HG02852 (cell line): ENCODE measurements at regions not wholly inside any gene's neighbourhood (a gene's known extent, or its start where the extent isn't known, plus 50 kb on each side); places are given as distances from the start of the nearest gene placed in this dataset.
"Not testable (repeated sequence)": the region's sequence is repeated elsewhere in the genome, so short reads cannot be mapped to it uniquely, and the experiment has no call there.

Source experiments
- ATAC-seq: cut with Tn5 transposase; IDR thresholded peaks from one replicate; pipeline ENCODE4 v1.9.1; 2021; ENCODE audit warnings: mild to moderate bottlenecking, moderate library complexity; ENCODE audit not compliant: unreplicated experiment

- no peak for ATAC-seq
Observed at GRCh38 chr22:49347376-49347775, 480.3 kb downstream of the BRD1 start.

GRCh38 chr22:49345896-49346295, 481.8 kb downstream of the BRD1 start:
- ATAC-seq, result no peak

DNA sequence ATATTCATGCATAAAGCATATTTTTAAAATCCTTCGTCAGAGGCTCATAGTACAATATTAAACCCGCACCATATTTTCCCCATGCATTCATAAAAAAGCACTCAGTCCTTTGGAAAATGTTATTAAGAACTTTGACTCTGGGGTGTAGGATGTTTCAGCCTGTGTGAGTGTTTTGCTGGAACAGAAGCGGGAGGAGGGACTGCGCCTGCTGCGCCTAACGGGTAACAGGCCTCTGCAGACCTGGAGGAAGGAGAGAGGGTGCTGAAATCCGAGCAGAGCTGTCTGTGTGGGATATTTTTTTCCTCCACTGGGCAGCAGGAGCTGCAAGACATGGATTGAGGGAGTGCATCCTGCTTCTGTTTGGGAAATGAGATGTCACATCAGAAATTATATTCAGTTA, 483.0 kb downstream of the BRD1 start:
- no peak for ATAC-seq

- ATAC-seq, result no peak
Observed at GRCh38 chr22:49344161-49344560, 483.5 kb downstream of the BRD1 start.

GRCh38 chr22:49340406-49340805, 487.3 kb downstream of the BRD1 start:
- no peak for ATAC-seq

DNA sequence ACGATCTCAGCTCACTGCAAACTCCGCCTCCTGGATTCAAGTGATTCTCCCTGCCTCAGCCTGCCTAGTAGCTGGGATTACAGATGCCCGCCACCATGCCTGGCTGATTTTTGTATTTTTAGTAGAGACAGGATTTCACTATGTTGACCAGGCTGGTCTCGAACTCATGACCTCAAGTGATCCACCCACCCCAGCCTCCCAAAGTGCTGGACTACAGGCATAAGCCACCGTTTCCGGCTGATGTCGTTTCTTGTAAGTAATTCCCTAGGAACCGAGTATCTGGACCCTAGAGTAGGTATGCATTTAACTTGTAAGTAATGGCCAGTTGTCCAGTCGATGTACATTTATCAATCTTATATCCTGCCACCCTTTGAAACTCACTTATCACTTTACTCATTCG, 491.2 kb downstream of the BRD1 start:
- not testable (repeated sequence) for ATAC-seq

DNA sequence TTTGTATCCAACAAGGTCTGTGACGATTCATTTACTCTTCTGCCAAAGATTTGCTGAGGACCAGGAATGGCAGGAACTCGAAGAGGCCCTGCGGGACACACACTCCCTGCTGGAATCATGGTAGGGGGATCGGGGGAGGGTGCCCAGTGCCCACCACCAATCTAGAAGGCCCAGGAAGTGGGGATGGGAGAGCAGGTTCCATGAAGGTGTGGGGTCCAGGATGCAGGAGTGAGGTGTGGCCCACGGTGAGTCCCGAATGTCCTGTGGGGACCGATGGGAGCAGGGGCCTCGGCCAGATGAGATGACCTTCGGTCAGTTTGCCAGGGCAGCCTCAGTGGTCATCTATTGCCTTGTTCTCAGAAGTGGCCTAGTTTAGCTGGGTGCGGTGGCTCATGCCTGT, 492.7 kb downstream of the BRD1 start:
- no peak for ATAC-seq

DNA sequence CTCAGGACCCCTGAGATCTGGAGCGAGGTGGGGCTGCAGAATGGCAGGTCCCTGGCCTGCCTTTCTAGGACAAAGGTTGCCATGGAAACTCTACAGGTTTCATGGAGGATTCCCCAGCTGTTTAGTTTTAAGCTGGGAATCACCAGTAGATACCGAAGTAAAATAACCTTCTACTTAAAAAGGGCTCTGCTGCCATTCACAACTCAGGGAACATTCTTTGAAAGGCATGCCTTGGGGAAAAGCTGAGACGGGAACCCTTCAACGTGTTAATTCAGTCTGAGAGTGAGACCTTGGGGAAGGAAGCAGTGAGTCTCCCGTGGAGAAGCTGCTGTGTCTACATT, 493.3 kb downstream of the BRD1 start:
- ATAC-seq, result no peak

GRCh38 chr22:49333206-49333605, 494.5 kb downstream of the BRD1 start:
- no peak for ATAC-seq

GRCh38 chr22:49332691-49333090, 495.0 kb downstream of the BRD1 start:
- no peak for ATAC-seq

DNA sequence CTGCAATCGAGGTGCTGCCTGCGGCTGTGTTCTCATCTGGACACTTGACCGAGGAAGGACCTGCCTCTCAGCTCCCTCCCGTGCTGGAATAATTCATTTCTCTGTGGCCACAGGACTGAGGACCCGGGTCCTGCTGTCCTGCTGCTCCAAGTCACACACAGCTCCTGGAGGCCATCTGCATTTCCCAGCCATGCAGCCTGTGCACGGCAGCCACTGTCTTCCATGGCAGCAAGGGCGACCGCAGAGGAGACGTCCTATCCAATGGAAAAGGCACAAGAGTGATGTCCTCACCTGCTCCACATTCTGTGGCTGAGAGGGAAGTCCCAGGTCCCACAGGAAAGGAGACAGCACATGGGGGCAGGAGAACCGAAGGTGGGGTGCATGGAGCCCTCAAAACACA, 495.8 kb downstream of the BRD1 start:
- no peak for ATAC-seq

DNA sequence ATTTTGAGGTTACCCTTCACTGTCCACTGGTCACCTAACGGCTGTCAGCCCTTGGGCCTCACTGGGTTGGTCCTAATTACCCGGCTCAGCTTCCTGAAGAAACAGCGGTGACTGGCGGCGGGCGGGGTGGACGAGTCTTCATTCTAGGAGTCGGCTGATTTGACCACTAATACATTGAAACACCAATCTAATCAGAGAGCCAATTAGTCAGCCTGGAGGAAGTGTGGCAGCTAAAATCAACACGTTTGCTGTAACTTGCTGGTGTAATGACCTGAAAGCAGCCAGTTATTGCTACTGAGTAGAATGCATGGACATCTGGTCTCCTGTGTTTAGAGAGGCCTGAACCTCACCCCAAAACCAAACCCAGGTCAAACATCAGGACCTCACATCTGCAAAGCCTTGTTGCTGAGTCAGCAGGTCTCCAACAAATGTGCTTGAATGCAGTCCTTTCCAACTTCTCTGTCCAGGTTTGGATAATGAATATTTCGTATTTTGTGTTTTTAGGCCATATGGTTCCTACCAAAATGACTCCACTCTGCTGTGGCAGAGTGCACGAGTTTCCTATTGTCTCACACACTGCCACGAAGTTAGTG, 496.4 kb downstream of the BRD1 start:
- no peak for ATAC-seq

DNA sequence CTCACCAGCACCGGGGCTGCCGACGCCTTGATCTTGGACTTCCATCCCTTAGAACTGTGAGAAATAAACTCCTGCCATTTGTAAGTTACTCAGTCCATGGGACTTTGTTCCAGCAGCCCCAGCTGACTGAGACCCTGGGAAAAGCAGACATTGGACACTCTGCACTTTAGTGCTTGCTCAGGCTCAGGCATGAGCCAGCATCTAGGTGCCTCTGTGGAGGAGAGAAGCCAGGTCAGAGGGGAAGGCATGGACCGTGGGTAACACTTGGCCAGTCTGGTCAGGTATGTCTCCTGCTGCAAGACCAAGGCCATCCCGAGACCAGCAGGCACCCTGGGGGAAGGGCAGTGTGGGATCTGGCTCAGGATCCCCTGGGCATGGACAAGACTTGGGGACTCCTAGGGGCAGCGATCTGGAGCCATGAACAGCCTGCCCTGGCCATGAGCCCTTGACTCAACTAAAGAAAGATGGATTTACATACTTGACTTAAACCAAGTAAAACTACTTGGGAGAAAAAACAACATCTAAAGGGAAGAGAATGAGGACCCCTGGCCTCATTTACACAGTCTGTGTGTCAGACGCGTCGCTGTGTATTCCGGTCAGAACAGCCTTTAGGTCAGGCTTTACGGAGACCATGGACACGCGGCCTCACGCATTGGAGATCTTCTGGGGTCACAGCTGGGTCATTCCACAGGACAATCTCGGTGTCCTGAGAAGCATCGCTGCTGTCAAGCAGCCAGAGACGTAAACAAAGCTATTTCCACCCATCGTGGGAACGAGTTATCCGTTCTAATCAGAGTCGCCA, 497.1 kb downstream of the BRD1 start:
- ATAC-seq, result no peak

DNA sequence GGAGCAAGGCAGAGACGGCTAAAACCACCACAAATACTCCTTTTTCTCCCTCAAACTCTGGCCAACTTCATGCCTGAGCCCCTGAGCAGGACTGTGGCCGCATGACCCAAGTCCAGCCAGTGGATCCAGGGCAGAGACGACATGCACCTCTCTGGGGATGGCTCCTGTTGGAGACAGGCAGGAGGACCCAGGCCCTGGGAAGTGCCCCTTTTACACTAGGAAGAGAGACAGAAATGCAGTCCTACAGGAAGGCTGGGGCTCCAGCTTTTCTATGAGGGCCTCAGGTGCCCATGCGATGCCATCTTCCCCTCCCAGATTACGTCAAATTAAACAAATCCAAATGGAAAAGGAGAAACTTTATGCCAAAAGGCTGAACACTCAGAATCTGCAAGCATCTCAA, 498.0 kb downstream of the BRD1 start:
- ATAC-seq, result no peak

DNA sequence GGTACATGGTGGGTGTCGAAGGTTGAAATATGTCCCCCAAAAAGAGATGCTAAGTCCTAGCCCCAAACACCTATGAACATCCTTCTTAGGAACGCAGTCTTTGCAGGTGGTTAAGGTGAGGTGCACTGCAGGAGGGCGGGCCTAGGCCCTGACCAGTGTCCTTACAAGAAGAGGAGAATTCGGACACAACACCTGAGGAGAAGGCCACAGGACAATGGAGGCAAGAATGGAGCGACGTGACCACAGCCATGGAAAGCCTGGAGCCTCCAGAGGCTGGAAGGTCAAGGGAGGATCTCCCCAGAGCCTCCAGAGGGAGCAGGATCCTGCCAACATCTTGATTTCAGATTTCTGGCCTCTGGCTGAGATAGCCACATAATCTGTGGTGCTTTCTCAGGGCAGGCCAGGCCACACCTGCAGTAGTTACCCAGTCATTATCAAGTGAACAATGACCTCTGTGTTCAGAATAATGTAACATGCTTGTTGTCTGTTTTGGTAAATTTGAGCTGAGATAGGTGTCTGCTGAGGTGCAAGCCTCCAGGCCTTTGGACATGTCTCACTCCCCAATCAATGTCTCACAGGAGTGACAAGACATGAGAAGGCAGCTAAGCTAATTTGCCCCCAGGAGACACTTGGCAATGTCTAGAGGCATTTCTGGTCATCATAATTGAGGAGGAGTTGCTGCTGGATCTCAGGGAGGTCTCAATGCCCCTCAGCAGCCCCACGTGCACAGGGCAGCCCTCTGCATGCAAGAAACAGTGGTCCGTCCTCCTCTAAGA, 498.9 kb downstream of the BRD1 start:
- no peak for ATAC-seq

DNA sequence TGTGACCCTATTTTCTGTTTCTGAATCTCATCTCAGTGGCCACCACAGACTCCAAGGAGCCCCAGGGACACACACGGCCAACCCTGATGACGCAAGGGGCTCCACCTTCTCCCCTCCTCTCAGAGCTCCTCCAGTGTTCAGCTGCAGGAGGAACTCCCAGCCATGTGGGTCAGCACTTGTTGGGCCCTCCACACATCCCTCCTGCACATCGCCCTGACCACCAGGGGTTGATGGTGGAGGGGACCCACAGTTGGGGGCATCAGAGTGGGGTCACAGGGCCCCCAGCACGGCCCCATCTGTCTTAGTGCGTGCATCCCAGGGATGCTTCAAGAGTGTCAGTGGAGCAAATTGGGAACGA, 499.6 kb downstream of the BRD1 start:
- ATAC-seq, result no peak

- ATAC-seq, result no peak
Observed at GRCh38 chr22:49327411-49328117, 500.1 kb downstream of the BRD1 start.

GRCh38 chr22:49326558-49326957, 501.1 kb downstream of the BRD1 start:
- no peak for ATAC-seq

DNA sequence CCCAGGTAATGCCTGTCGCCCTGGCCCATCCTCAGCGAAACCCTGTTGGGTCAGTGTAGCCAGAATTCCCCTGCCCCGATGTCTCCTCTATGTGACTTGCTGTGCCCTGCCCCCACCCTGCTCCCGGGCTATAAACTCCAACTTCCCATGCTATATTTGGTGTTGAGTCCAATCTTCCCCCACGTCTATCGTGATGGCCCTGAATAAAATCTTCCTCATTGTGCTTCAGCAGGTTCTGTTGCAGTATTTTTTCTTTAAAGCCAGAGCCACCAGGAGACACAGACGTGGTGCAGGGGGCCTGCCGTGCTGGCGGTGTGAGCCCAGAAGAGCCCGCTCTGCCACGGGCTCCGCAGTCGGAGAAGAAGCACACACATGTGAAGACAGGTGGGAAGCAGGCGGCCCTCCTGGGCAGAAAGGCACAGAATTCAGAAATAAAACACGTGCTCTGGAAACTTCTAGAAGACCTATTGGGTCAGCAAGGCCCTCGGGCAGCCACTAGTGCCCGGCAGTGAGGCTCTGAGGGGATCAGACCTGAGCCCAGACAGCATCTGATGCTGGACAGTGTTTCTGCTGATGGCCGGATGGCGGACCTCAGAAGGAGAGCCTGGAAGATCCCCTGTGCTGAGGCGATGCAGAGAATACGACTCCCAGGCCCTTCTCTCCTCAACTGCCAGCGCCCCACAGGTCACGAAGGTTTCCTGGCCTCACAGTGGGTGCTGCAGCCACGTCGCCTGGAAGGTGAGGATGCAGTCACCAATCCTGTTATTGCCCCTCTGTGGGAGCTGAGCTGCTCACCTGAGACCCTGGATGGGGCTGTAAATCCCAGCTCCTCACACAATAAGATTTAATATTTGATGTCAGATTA, 501.9 kb downstream of the BRD1 start:
- ATAC-seq, result no peak
